Endothelial cell (in vitro differentiated cells): ENCODE measurements at regions not wholly inside any gene's neighbourhood (a gene's known extent, or its start where the extent isn't known, plus 50 kb on each side); places are given as distances from the start of the nearest gene placed in this dataset.

ENCODE experiments used
- DNase-seq: peaks from one replicate; pipeline ENCODE4 v3.0.0; 2021; ENCODE audit warnings: low spot score
- H3K27ac Mint-ChIP-seq: one replicate; pipeline ENCODE4 v1.8.0; 2021; ENCODE audit warnings: mixed read lengths, inconsistent platforms; ENCODE audit not compliant: unreplicated experiment
- H3K27me3 Mint-ChIP-seq: one replicate; pipeline ENCODE4 v1.8.0; 2021; ENCODE audit warnings: mild to moderate bottlenecking, moderate library complexity, mixed read lengths, inconsistent platforms; ENCODE audit not compliant: unreplicated experiment
- H3K36me3 Mint-ChIP-seq: one replicate; pipeline ENCODE4 v1.8.0; 2021; ENCODE audit warnings: mild to moderate bottlenecking, low read depth, mixed read lengths, inconsistent platforms; ENCODE audit not compliant: unreplicated experiment
- H3K4me1 Mint-ChIP-seq: one replicate; pipeline ENCODE4 v1.8.0; 2021; ENCODE audit warnings: mild to moderate bottlenecking, mixed read lengths, inconsistent platforms; ENCODE audit not compliant: unreplicated experiment
- H3K4me3 Mint-ChIP-seq: one replicate; pipeline ENCODE4 v1.8.0; 2021; ENCODE audit warnings: mild to moderate bottlenecking, mixed read lengths, inconsistent platforms; ENCODE audit not compliant: unreplicated experiment
- H3K9me3 Mint-ChIP-seq: one replicate; pipeline ENCODE4 v1.8.0; 2021; ENCODE audit warnings: mixed read lengths, inconsistent platforms; ENCODE audit not compliant: unreplicated experiment
- TF ChIP-seq, protein P1 (sequence below): fragments of 200-600 bp; sonication (generic); IDR thresholded peaks from one replicate; pipeline ENCODE4 v1.5.0; 2021; ENCODE audit warnings: antibody characterized with exemption; ENCODE audit not compliant: unreplicated experiment

DNA sequence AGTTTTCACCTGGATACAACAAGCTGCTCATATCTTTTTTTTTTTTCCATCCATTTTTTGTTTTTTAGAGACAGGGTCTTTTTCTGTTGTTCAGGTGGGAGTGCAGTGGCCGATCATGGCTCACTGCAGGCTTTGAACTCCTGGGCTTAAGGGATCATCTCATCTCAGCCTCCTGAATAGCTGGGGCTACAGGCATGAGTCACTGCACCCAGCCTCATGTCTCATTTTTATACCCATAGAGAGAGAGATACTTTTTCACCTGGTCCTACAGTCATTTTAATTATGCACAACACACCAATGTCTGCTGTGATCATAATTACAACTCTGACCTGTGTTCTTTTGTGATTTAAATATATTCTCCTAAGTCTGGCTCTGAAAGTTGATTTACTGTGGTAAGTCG, 84.4 kb downstream of the KIF4B start:
- Mint-ChIP-seq H3K36me3 (no peaks in the 10 kb centered on the region), H3K4me1 (peaks cover 1% of the 10 kb centered on the region), H3K27ac (no peak overlapping the region), H3K27me3 (peaks cover 2% of the 10 kb centered on the region), H3K9me3 (no peaks in the 10 kb centered on the region), H3K4me3 (no peak overlapping the region)
- TF ChIP-seq, protein P1, sequence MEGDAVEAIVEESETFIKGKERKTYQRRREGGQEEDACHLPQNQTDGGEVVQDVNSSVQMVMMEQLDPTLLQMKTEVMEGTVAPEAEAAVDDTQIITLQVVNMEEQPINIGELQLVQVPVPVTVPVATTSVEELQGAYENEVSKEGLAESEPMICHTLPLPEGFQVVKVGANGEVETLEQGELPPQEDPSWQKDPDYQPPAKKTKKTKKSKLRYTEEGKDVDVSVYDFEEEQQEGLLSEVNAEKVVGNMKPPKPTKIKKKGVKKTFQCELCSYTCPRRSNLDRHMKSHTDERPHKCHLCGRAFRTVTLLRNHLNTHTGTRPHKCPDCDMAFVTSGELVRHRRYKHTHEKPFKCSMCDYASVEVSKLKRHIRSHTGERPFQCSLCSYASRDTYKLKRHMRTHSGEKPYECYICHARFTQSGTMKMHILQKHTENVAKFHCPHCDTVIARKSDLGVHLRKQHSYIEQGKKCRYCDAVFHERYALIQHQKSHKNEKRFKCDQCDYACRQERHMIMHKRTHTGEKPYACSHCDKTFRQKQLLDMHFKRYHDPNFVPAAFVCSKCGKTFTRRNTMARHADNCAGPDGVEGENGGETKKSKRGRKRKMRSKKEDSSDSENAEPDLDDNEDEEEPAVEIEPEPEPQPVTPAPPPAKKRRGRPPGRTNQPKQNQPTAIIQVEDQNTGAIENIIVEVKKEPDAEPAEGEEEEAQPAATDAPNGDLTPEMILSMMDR = no peak
- no peak for DNase-seq

DNA sequence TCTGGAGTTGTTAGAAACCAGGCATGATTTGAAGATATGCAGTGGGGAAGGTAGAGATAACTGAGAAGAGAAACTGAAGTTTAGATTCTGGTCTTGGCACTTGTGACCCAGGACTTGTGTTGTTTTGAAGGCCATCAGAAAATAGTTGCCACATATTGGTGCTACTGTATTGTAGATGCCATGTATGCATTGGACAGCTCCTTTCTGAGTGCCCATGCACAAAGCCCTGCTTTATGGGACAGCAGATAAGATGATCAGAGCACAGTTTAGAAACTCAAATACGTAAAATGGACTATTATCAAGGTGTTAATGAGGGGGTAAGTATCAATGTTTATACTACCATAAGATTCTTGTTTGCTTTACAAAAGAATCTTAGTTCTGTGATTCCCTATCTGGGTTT, 84.9 kb downstream of the KIF4B start:
- H3K4me3 Mint-ChIP-seq = no peak overlapping the region
- no peaks in the 10 kb centered on the region for H3K36me3 Mint-ChIP-seq
- H3K4me1 Mint-ChIP-seq = no peaks in the 10 kb centered on the region
- no peak for DNase-seq
- TF ChIP-seq, protein P1 = no peak
- H3K27me3 Mint-ChIP-seq = peaks cover 2% of the 10 kb centered on the region
- no peaks in the 10 kb centered on the region for H3K9me3 Mint-ChIP-seq
- H3K27ac Mint-ChIP-seq = no peak overlapping the region

DNA sequence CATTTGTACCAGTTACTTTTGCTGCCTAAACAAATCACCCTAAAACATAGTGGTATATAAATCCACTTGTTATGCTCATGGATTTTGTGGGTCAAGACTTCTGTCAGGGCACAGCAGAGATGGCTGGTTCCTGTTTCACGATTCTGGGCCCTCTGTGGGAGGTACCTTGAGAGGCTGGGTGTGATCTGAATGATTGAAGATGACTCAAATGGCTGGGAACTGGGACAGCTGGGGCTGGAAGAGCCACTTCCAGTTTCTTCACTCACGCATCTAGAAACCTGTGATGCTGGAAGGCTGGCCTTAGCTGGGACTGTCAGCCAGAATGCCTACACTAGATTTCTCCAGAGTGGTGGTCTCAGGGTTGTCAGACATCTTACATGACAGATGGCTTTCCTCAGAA, 88.1 kb downstream of the KIF4B start:
- Mint-ChIP-seq H3K27ac (no peak overlapping the region), H3K4me3 (no peak overlapping the region), H3K36me3 (no peaks in the 10 kb centered on the region), H3K4me1 (no peaks in the 10 kb centered on the region), H3K27me3 (peaks cover 6% of the 10 kb centered on the region), H3K9me3 (no peaks in the 10 kb centered on the region)
- TF ChIP-seq, protein P1 = no peak
- DNase-seq = no peak

DNA sequence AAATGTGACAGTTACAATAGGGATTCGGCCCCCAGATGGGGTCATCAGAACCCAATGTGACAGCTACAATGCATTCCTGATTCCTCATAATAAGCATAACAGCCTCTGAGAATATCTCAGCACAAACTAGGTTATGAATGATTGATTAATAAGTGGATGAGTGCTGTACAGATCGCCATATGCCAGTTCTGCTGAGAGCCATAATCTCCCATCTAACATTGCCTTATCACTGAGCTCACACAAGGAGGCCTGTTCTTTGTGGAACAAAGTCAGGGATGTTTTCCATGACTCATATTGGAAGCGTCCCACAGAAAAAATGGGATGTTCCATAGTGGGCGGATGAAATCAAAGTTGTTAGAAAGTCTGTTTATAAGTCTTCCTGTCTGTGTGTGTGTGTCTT, 89.6 kb downstream of the KIF4B start:
- Mint-ChIP-seq H3K4me3 (no peak overlapping the region), H3K27me3 (peaks cover 6% of the 10 kb centered on the region), H3K4me1 (no peaks in the 10 kb centered on the region), H3K9me3 (no peaks in the 10 kb centered on the region), H3K27ac (no peak overlapping the region), H3K36me3 (no peaks in the 10 kb centered on the region)
- DNase-seq = no peak
- TF ChIP-seq, protein P1 = no peak

DNA sequence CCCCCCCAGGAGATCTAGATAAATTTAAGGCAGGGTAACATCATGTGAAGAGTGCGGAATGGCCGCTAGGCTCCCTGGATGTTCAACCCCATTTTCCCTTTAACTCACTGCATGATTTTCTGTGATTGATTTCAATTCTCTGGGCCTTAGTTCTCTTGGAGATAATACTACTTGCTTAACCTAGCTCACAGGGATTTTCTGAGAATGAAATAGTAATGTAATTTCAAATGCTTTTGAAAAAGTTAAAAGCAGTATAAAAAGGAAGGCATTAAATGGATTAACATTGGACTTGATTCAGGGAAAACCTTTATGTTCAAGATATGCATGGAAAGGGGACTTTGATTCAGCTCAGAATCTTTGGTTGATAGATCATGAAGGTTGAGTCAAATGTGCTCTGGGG, 90.9 kb downstream of the KIF4B start:
- H3K4me3 Mint-ChIP-seq = no peak overlapping the region
- no peaks in the 10 kb centered on the region for H3K9me3 Mint-ChIP-seq
- no peaks in the 10 kb centered on the region for H3K36me3 Mint-ChIP-seq
- DNase-seq = no peak
- TF ChIP-seq, protein P1 = no peak
- no peak overlapping the region for H3K27ac Mint-ChIP-seq
- H3K4me1 Mint-ChIP-seq = no peaks in the 10 kb centered on the region
- peaks cover 4% of the 10 kb centered on the region for H3K27me3 Mint-ChIP-seq
